K562 (cell line): ENCODE measurements at regions not wholly inside any gene's neighbourhood (a gene's known extent, or its start where the extent isn't known, plus 50 kb on each side); places are given as distances from the start of the nearest gene placed in this dataset.

Experiments used
- ATAC-seq: fragments of 200-7000 bp; cut with Tn5 transposase; 3 replicates; pipeline ENCODE4 v1.9.1; 2020; ENCODE audit warnings: moderate library complexity
- BruUV-seq: library from RNA; stranded (reverse); fragments of 400-500 nt; replicated peaks from 2 replicates; lab custom pipeline; 2021; lab: Mats Ljungman, UMichigan
- CTCF ChIA-PET: fragments of 300-600 bp; formaldehyde crosslinking; extraction: SDS; loops from one replicate; lab custom pipeline; 2021; ENCODE audit warnings: low intra/inter-chr PET ratio; lab: Yijun Ruan, JAX
- POLR2A ChIA-PET: fragments of 300-600, 350-650 bp; sonication (Branson Sonifier 250); formaldehyde crosslinking; extraction: SDS; loops from one replicate; lab custom pipeline; 2021; ENCODE audit warnings: antibody characterized with exemption, inconsistent platforms; lab: Yijun Ruan, JAX
- DNase-seq, 4 experiments: peaks; one replicate each; pipeline versions ENCODE4 v3.0.0 to v3.0.0-alpha.2; 2011 to 2018; ENCODE audit warnings: low spot score in 3 of 4, mixed read lengths in 3 of 4; ENCODE audit errors: extremely low read depth in 1 of 4
- FAIRE-seq: peaks from 2 replicates; lab custom pipeline; 2011; peaks lifted over from hg19 to GRCh38; lab: Jason Lieb, UNC
- H2AFZ ChIP-seq: 2 replicates; pipeline ENCODE4 v1.6.0; 2011; ENCODE audit warnings: low read depth, low read length, control low read depth, inconsistent platforms
- H3K27ac ChIP-seq: fragments of 200-600 bp; 3 replicates; pipeline ENCODE4 v1.8.0; 2011; ENCODE audit warnings: low read depth, mild to moderate bottlenecking, control low read depth, inconsistent platforms, low read length, moderate library complexity, mixed read lengths; ENCODE audit errors: extremely low read depth
- H3K27me3 ChIP-seq, 2 experiments: fragments of 300-600 bp in 1 of 2; 2 replicates in 1 of 2; 3 replicates in 1 of 2; pipeline versions ENCODE4 v1.6.0 to v1.8.0; 2011; ENCODE audit warnings: inconsistent platforms in 2 of 2, low read length in 2 of 2, mild to moderate bottlenecking in 1 of 2, mixed read lengths in 1 of 2, moderate library complexity in 1 of 2; ENCODE audit not compliant: control insufficient read depth in 2 of 2, insufficient read depth in 2 of 2
- H3K36me3 ChIP-seq: fragments of 300-600 bp; 3 replicates; pipeline ENCODE4 v1.8.0; 2011; ENCODE audit warnings: mild to moderate bottlenecking, low read length, inconsistent platforms; ENCODE audit not compliant: control insufficient read depth, insufficient read depth
- H3K4me1 ChIP-seq, 2 experiments: fragments of 200-600 bp in 1 of 2; replicated peaks in 1 of 2; 2 replicates in 1 of 2; 3 replicates in 1 of 2; pipeline versions ENCODE4 v1.5.1 to v1.8.0; 2011; ENCODE audit warnings: inconsistent platforms in 2 of 2, low read length in 2 of 2, mild to moderate bottlenecking in 1 of 2, mixed read lengths in 1 of 2, moderate library complexity in 1 of 2; ENCODE audit not compliant: control insufficient read depth in 2 of 2, insufficient read depth in 2 of 2
- H3K4me2 ChIP-seq: 2 replicates; pipeline ENCODE4 v1.6.1; 2011; ENCODE audit warnings: low read length, control low read depth, inconsistent platforms, mixed read lengths; ENCODE audit not compliant: insufficient read depth
- H3K4me3 ChIP-seq: fragments of 200-600 bp; sonication (generic), shearing (Covaris generic); 2 replicates; pipeline ENCODE4 v1.5.1; 2016; ENCODE audit warnings: control low read depth, inconsistent platforms
- H3K79me2 ChIP-seq: fragments of 200-600 bp; 3 replicates; pipeline ENCODE4 v1.8.0; 2011; ENCODE audit warnings: low read length, inconsistent platforms; ENCODE audit not compliant: control insufficient read depth, insufficient read depth
- H3K9ac ChIP-seq, 2 experiments: 2 replicates each; pipeline versions ENCODE4 v1.6.0 to v1.6.1; 2011; ENCODE audit warnings: low read depth in 2 of 2, low read length in 2 of 2, control low read depth in 1 of 2, inconsistent platforms in 1 of 2, mild to moderate bottlenecking in 1 of 2, mixed read lengths in 1 of 2; ENCODE audit not compliant: insufficient read depth in 1 of 2
- H3K9me1 ChIP-seq: one replicate; pipeline ENCODE4 v1.6.0; 2011; ENCODE audit warnings: inconsistent platforms, mild to moderate bottlenecking, low read length, moderate library complexity; ENCODE audit not compliant: control insufficient read depth, insufficient read depth
- H3K9me3 ChIP-seq: replicated peaks from 2 replicates; pipeline ENCODE4 v1.5.1; 2011; ENCODE audit warnings: low read depth, low read length, inconsistent platforms; ENCODE audit not compliant: control insufficient read depth, insufficient read depth
- H4K20me1 ChIP-seq: replicated peaks from 2 replicates; pipeline ENCODE4 v1.6.1; 2011; ENCODE audit warnings: low read length, inconsistent platforms, mixed read lengths; ENCODE audit not compliant: control insufficient read depth, insufficient read depth
- ARID3A ChIP-seq: IDR thresholded peaks from 2 replicates; pipeline ENCODE4 v1.6.1; 2012; ENCODE audit warnings: low read depth, low read length, improper control_type of control experiment, borderline replicate concordance
- HLTF ChIP-seq: fragments of 450-650 bp; IDR thresholded peaks from 2 replicates; pipeline ENCODE4 v1.6.1; 2016
- ILF3 ChIP-seq: fragments of 450-650 bp; IDR thresholded peaks from 2 replicates; pipeline ENCODE4 v1.6.1; 2018; ENCODE audit warnings: antibody characterized with exemption, mild to moderate bottlenecking, moderate library complexity, borderline replicate concordance
- KLF1 ChIP-seq: fragments of 450-650 bp; IDR thresholded peaks from 2 replicates; pipeline ENCODE4 v1.6.1; 2016; ENCODE audit warnings: missing genetic modification characterization, missing compliant biosample characterization
- MAZ ChIP-seq, 2 experiments: fragments of 450-650 bp in 1 of 2; sonication (generic) in 1 of 2; formaldehyde crosslinking; IDR thresholded peaks in 1 of 2; conservative IDR thresholded peaks in 1 of 2; 2 replicates each; pipeline versions ENCODE4 v1.4.0 to v1.5.0; 2020; ENCODE audit warnings: mild to moderate bottlenecking in 1 of 2, missing genetic modification reagents in 1 of 2
- PRMT5 ChIP-seq: sonication (generic); formaldehyde crosslinking; IDR thresholded peaks from 2 replicates; pipeline ENCODE4 v1.5.0; 2020; ENCODE audit warnings: missing genetic modification reagents
- SP1 ChIP-seq: sonication (generic); formaldehyde crosslinking; IDR thresholded peaks from 2 replicates; pipeline ENCODE4 v1.8.1; 2022; ENCODE audit warnings: mild to moderate bottlenecking, missing genetic modification reagents
- TEAD2 ChIP-seq: fragments of 450-650 bp; IDR thresholded peaks from 2 replicates; pipeline ENCODE4 v1.6.1; 2016; ENCODE audit warnings: missing genetic modification characterization, control low read depth, missing compliant biosample characterization
- THAP7 ChIP-seq: fragments of 250-450 bp; sonication (Bioruptor Pico); IDR thresholded peaks from 2 replicates; pipeline ENCODE4 v1.5.0; 2021
- XRCC4 ChIP-seq: IDR thresholded peaks from one replicate; pipeline ENCODE4 v1.6.1; 2011; ENCODE audit not compliant: insufficient read depth, insufficient read length; ENCODE audit errors: extremely low read depth
- ZFP36 ChIP-seq: fragments of 150-350 bp; IDR thresholded peaks from 2 replicates; pipeline ENCODE4 v1.6.1; 2018; ENCODE audit warnings: low read length, low read depth; ENCODE audit not compliant: partially characterized antibody
- ZNF184 ChIP-seq: sonication (generic); formaldehyde crosslinking; IDR thresholded peaks from 2 replicates; pipeline ENCODE4 v1.5.0; 2020; ENCODE audit warnings: missing genetic modification reagents
- ZNF436 ChIP-seq: fragments of 250-450, 450-650 bp; sonication (Bioruptor Pico); formaldehyde crosslinking; IDR thresholded peaks from 2 replicates; pipeline ENCODE4 v1.7.0; 2020; ENCODE audit warnings: mild to moderate bottlenecking
- ZNF785 ChIP-seq: fragments of 250-450 bp; sonication (Bioruptor Pico); IDR thresholded peaks from 2 replicates; pipeline ENCODE4 v1.4.0; 2020; ENCODE audit warnings: mild to moderate bottlenecking
- WGBS: fragments of 100-300 bp; shearing (Covaris generic); methylation state at CpG from one replicate; pipeline ENCODE4 v1.1.6; 2016; ENCODE audit warnings: low coverage, mixed read lengths; ENCODE audit not compliant: insufficient coverage; ENCODE audit errors: missing lambda C conversion rate; 5-methylcytosine and 5-hydroxymethylcytosine counted together
- in situ Hi-C: fragments of 300-500 bp; cut with MboI; formaldehyde crosslinking; loops from 4 replicates; pipeline ENCODE4 v1.15.0; 2018; ENCODE audit warnings: inconsistent platforms, mixed read lengths
- intact Hi-C: fragments of 100-400 bp; cut with micrococcal nuclease; formaldehyde crosslinking; loops from 2 replicates; pipeline ENCODE4 v1.14.2; 2022
- TF ChIP-seq, protein P1 (sequence below): fragments of 450-650 bp; formaldehyde crosslinking; IDR thresholded peaks from 2 replicates; pipeline ENCODE4 v1.4.0; 2020; ENCODE audit warnings: mild to moderate bottlenecking, mixed read lengths

GRCh38 chr10:78184851-78185692 is 151.4 kb downstream of the RPS24 start (continued):
- no peak for TF ChIP-seq SP1
- TF ChIP-seq ZFP36: peak; percentile 74
- TF ChIP-seq, all 486 proteins: peak for 3

DNA sequence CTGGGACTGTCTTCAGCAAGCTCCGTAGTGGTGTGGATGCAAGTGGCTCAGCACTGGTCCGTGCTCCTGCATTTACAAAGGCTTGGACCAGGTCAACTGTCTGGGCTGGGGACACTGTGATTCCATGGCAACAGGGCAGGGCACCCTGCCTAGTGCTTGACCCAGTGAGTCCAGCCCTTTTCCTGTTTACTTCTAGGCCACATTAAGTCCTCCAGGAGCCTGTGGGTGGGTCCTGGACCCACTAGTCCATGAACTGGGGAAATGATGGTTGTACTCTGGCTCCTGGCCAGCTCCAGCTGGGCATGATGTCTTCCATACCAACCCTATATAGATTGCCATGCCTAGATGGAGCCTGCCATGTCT is 152.0 kb downstream of the RPS24 start:
- H2AFZ ChIP-seq: no peak overlapping the region
- H3K4me2 ChIP-seq: no peak overlapping the region
- H4K20me1 ChIP-seq: peaks cover 15% of the 10 kb centered on the region; the same call in 1 of the 2 replicates
- no peaks in the 10 kb centered on the region for H3K79me2 ChIP-seq
- H3K9ac ChIP-seq: no peak overlapping the region
- no peaks in the 10 kb centered on the region for H3K9me3 ChIP-seq
- intact Hi-C loops (no loop called here), in situ Hi-C loops (no loop called here)
- POLR2A ChIA-PET: interaction anchor here (0.7 to 1.6 kb wide), 3 partner anchors 10 to 1284 kb away, joined by 3 to 4 read pairs (median 3); no protein-coding TSS in a partner anchor
- WGBS: 0% methylated on average over 2 of the region's 2 CpGs
- no peaks in the 10 kb centered on the region for H3K9me1 ChIP-seq
- TF ChIP-seq ARID3A: no peak
- TF ChIP-seq XRCC4: no peak
- no peak for TF ChIP-seq THAP7 (CRISPR knock-in tag)
- TF ChIP-seq HLTF: no peak
- TF ChIP-seq KLF1 (tag): no peak
- TF ChIP-seq ILF3: no peak
- TF ChIP-seq TEAD2 (tag): no peak
- TF ChIP-seq ZNF184 (CRISPR knock-in tag): no peak
- TF ChIP-seq, protein P1, sequence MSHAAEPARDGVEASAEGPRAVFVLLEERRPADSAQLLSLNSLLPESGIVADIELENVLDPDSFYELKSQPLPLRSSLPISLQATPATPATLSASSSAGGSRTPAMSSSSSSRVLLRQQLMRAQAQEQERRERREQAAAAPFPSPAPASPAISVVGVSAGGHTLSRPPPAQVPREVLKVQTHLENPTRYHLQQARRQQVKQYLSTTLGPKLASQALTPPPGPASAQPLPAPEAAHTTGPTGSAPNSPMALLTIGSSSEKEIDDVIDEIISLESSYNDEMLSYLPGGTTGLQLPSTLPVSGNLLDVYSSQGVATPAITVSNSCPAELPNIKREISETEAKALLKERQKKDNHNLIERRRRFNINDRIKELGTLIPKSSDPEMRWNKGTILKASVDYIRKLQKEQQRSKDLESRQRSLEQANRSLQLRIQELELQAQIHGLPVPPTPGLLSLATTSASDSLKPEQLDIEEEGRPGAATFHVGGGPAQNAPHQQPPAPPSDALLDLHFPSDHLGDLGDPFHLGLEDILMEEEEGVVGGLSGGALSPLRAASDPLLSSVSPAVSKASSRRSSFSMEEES (CRISPR knock-in tag): no peak
- no peak for TF ChIP-seq ZNF436
- TF ChIP-seq ZNF785: no peak
- TF ChIP-seq PRMT5 (CRISPR knock-in tag): no peak
- TF ChIP-seq MAZ (CRISPR knock-in tag; conservative IDR thresholded peaks at IDR 0.05 in 1 of 2, IDR thresholded peaks at IDR 0.05 in 1 of 2): no peak
- CTCF ChIA-PET: no interaction called here
- no peaks in the 10 kb centered on the region for H3K36me3 ChIP-seq
- BruUV-seq: no TSS peak
- H3K27me3 ChIP-seq: peaks cover 4 to 42% of the 10 kb centered on the region in 2 experiments; a peak in 4 of 5 replicates
- FAIRE-seq (no peak), DNase-seq (no peak), ATAC-seq (no peak)
- no peak overlapping the region for H3K27ac ChIP-seq
- H3K4me1 ChIP-seq: no peaks in the 10 kb centered on the region
- no peak overlapping the region for H3K4me3 ChIP-seq
